GM12872 (cell line): ENCODE measurements at regions not wholly inside any gene's neighbourhood (a gene's known extent, or its start where the extent isn't known, plus 50 kb on each side); places are given as distances from the start of the nearest gene placed in this dataset.

Experiments used
- CTCF ChIP-seq: IDR thresholded peaks from 3 replicates; pipeline ENCODE4 v1.5.1; 2011; ENCODE audit warnings: low read depth, mild to moderate bottlenecking, low read length, moderate library complexity; ENCODE audit not compliant: insufficient read depth

- TF ChIP-seq CTCF = no peak
Measured at GRCh38 chr3:30162579-30162978, 443.8 kb upstream of the TGFBR2 start.

- no peak for TF ChIP-seq CTCF
Measured at GRCh38 chr3:30166535-30166934, 439.9 kb upstream of the TGFBR2 start.

- no peak for TF ChIP-seq CTCF
Measured at GRCh38 chr3:30167541-30168011, 438.8 kb upstream of the TGFBR2 start.

- TF ChIP-seq CTCF = no peak
Measured at GRCh38 chr3:30169487-30169886, 436.9 kb upstream of the TGFBR2 start.

- no peak for TF ChIP-seq CTCF
Measured at GRCh38 chr3:30170681-30171438, 435.5 kb upstream of the TGFBR2 start.

- TF ChIP-seq CTCF = no peak
Measured at GRCh38 chr3:30174357-30174756, 432.0 kb upstream of the TGFBR2 start.

GRCh38 chr3:30180310-30181177, 425.9 kb upstream of the TGFBR2 start:
- TF ChIP-seq CTCF = no peak
